ENCODE measurements at regions not wholly inside any gene's neighbourhood (a gene's known extent, or its start where the extent isn't known, plus 50 kb on each side); places are given as distances from the start of the nearest gene placed in this dataset.

GRCh38 chr5:3210531-3210930, 385.1 kb upstream of the IRX1 start:
- Histone ChIP-seq H4K91ac (replicated peaks; ENCODE audit: insufficient read length, low read length) (no peak overlapping the region), H2BK120ac (replicated peaks; ENCODE audit: low read depth, low read length) (no peak overlapping the region), H3K4me1 (replicated peaks in 1 of 4; ENCODE audit: control insufficient read depth in 3 of 4, insufficient read depth in 4 of 4, low read length in 3 of 4) (no peaks in the 10 kb centered on the region), H3K9me3 (ENCODE audit: insufficient read depth in 2 of 2, low read depth in 1 of 2, low read length in 1 of 2) (no peaks in the 10 kb centered on the region), H3K4me3 (ENCODE audit: extremely low read depth in 1 of 4, insufficient read depth in 2 of 4, low read depth in 3 of 4, low read length in 4 of 4) (no peak overlapping the region), H3K14ac (ENCODE audit: insufficient read length) (no peak overlapping the region), H2AK5ac (ENCODE audit: low read depth, low read length) (no peak overlapping the region), H2AFZ (ENCODE audit: low read length) (no peak overlapping the region), H3K4ac (replicated peaks; ENCODE audit: insufficient read length, low read depth, low read length) (no peak overlapping the region), H2BK20ac (ENCODE audit: low read length) (no peak overlapping the region), H3K27ac (ENCODE audit: low read depth, low read length) (no peak overlapping the region), H3K56ac (replicated peaks; ENCODE audit: insufficient read length, low read depth, low read length) (no peak overlapping the region), H2BK15ac (ENCODE audit: low read length) (no peak overlapping the region), H4K20me1 (replicated peaks in 1 of 2; ENCODE audit: control insufficient read depth in 1 of 2, insufficient read depth in 2 of 2, low read length in 2 of 2) (peaks cover 0 to 5% of the 10 kb centered on the region in 2 experiments), H3K36me3 (ENCODE audit: control insufficient read depth in 2 of 4, insufficient read depth in 4 of 4, low read length in 3 of 4) (no peaks in the 10 kb centered on the region; a peak in 1 of 8 replicates), H4K8ac (ENCODE audit: extremely low read depth, insufficient read depth, low read length) (no peak overlapping the region), H2BK12ac (ENCODE audit: low read depth, low read length) (no peak overlapping the region), H3K79me2 (ENCODE audit: control insufficient read depth in 1 of 2, insufficient read depth in 2 of 2, low read length in 2 of 2) (no peaks in the 10 kb centered on the region), H3K23me2 (ENCODE audit: low read depth, low read length) (peaks cover 8% of the 10 kb centered on the region; the same call in 1 of the 2 replicates), H2BK5ac (ENCODE audit: low read depth, low read length) (no peak overlapping the region), H3K23ac (ENCODE audit: insufficient read length) (no peak overlapping the region), H3K18ac (ENCODE audit: extremely low read depth, low read length) (no peak overlapping the region), H3K79me1 (ENCODE audit: low read depth, low read length) (peaks cover 3% of the 10 kb centered on the region; the same call in 1 of the 2 replicates), H4K5ac (ENCODE audit: insufficient read length, low read depth, low read length) (no peak overlapping the region), H3K27me3 (replicated peaks in 1 of 4; ENCODE audit: control insufficient read depth in 3 of 4, extremely low read depth in 1 of 4, insufficient read depth in 3 of 4, low read length in 3 of 4) (no peaks in the 10 kb centered on the region), H3K9ac (replicated peaks in 1 of 4; ENCODE audit: extremely low read depth in 1 of 4, low read depth in 3 of 4, low read length in 3 of 4) (no peak overlapping the region), H3K4me2 (ENCODE audit: insufficient read depth in 1 of 2, low read depth in 2 of 2, low read length in 2 of 2) (no peak overlapping the region)
- DNase-seq (ENCODE audit: low read depth in 1 of 2, low spot score in 2 of 2) (no peak), FAIRE-seq (no peak)
- ChIA-PET CTCF (ENCODE audit: partially characterized antibody) (no interaction called here), POLR2A (ENCODE audit: partially characterized antibody) (no interaction called here)
- TF ChIP-seq SUZ12 (IDR thresholded peaks at IDR 0.05; ENCODE audit: low read length) (no peak), USF2 (IDR thresholded peaks at IDR 0.05; ENCODE audit: low read length) (no peak), MAX (IDR thresholded peaks at IDR 0.05) (no peak), EP300 (IDR thresholded peaks at IDR 0.05; ENCODE audit: borderline replicate concordance in 1 of 2, low read depth in 2 of 2, low read length in 2 of 2) (no peak), KDM4A (IDR thresholded peaks at IDR 0.05; ENCODE audit: low read depth, low read length, severe bottlenecking) (no peak), MAFK (IDR thresholded peaks at IDR 0.05; ENCODE audit: low read depth, low read length) (no peak), ZNF274 (IDR thresholded peaks at IDR 0.05; ENCODE audit: borderline replicate concordance, extremely low read depth, low read length) (no peak), CBX5 (IDR thresholded peaks at IDR 0.05; ENCODE audit: low read depth, low read length) (no peak), CREB1 (IDR thresholded peaks at IDR 0.05) (no peak), ASH2L (IDR thresholded peaks at IDR 0.05; ENCODE audit: low read length) (no peak)
- 77% methylated on average over 5 of the region's 9 CpGs; no CpG with 5 or more reads in 1 of the 2 experiments for WGBS, 2 experiments (ENCODE audit: extremely low coverage in 1 of 2, insufficient coverage in 1 of 2, insufficient read length in 1 of 2, insufficient replicate concordance in 2 of 2, low coverage in 1 of 2, low lambda C conversion rate in 2 of 2, missing lambda C conversion rate in 1 of 2)
